Epithelial cell of esophagus (primary cell): ENCODE measurements at regions not wholly inside any gene's neighbourhood (a gene's known extent, or its start where the extent isn't known, plus 50 kb on each side); places are given as distances from the start of the nearest gene placed in this dataset.

ENCODE experiments used
- DNase-seq: peaks from one replicate; pipeline ENCODE4 v3.0.0; 2010; ENCODE audit warnings: low read depth
- H3K4me3 ChIP-seq: 2 replicates; pipeline ENCODE4 v1.5.1; 2011; ENCODE audit warnings: mild to moderate bottlenecking, low read length, control low read depth
- CTCF ChIP-seq: IDR thresholded peaks from 2 replicates; pipeline ENCODE4 v1.5.1; 2011; ENCODE audit warnings: low read depth, mild to moderate bottlenecking, low read length, control low read depth, inconsistent platforms; ENCODE audit not compliant: insufficient read depth; ENCODE audit errors: missing control alignments

- TF ChIP-seq CTCF: no peak
- no peak for DNase-seq
- no peak overlapping the region for H3K4me3 ChIP-seq
These were observed 198.5 kb downstream of the RHOU start for GRCh38 chr1:228933753-228934152.

- DNase-seq: no peak
- TF ChIP-seq CTCF: no peak
- no peak overlapping the region for H3K4me3 ChIP-seq
These were observed 200.0 kb downstream of the RHOU start for GRCh38 chr1:228935198-228935663.

- H3K4me3 ChIP-seq: no peak overlapping the region
- TF ChIP-seq CTCF: no peak
- no peak for DNase-seq
These were observed 200.8 kb downstream of the RHOU start for GRCh38 chr1:228935855-228936727.

GRCh38 chr1:228936881-228937280 lies 201.6 kb downstream of the RHOU start:
- no peak for DNase-seq
- no peak for TF ChIP-seq CTCF
- no peak overlapping the region for H3K4me3 ChIP-seq

GRCh38 chr1:228937351-228937750 lies 202.1 kb downstream of the RHOU start:
- no peak for DNase-seq
- TF ChIP-seq CTCF: no peak
- H3K4me3 ChIP-seq: no peak overlapping the region

GRCh38 chr1:228937851-228938536 lies 202.7 kb downstream of the RHOU start:
- no peak for TF ChIP-seq CTCF
- H3K4me3 ChIP-seq: no peak overlapping the region
- no peak for DNase-seq
